HUES64 (cell line): ENCODE measurements at regions not wholly inside any gene's neighbourhood (a gene's known extent, or its start where the extent isn't known, plus 50 kb on each side); places are given as distances from the start of the nearest gene placed in this dataset.

Experiments used
- H3K27ac ChIP-seq: 2 replicates; pipeline ENCODE4 v1.7.0; 2013; ENCODE audit warnings: low read depth, low read length, inconsistent platforms
- H3K27me3 ChIP-seq: 2 replicates; pipeline ENCODE4 v1.6.1; 2013; ENCODE audit warnings: mild to moderate bottlenecking, low read length; ENCODE audit not compliant: insufficient read depth
- H3K36me3 ChIP-seq: 2 replicates; pipeline ENCODE4 v1.6.1; 2013; ENCODE audit warnings: mild to moderate bottlenecking, low read length; ENCODE audit not compliant: insufficient read depth
- H3K4me1 ChIP-seq: 2 replicates; pipeline ENCODE4 v1.6.1; 2013; ENCODE audit warnings: mild to moderate bottlenecking, low read length, moderate library complexity; ENCODE audit not compliant: insufficient read depth
- H3K4me3 ChIP-seq: 2 replicates; pipeline ENCODE4 v1.5.1; 2013; ENCODE audit warnings: mild to moderate bottlenecking, low read length, moderate library complexity
- H3K9ac ChIP-seq: 2 replicates; pipeline ENCODE4 v1.6.1; 2013; ENCODE audit warnings: mild to moderate bottlenecking, low read depth, low read length
- H3K9me3 ChIP-seq: 2 replicates; pipeline ENCODE4 v1.6.1; 2013; ENCODE audit warnings: low read depth, low read length; ENCODE audit not compliant: insufficient read depth
- WGBS: fragments of 150-250, 120-280 bp; methylation state at CpG from one replicate; pipeline ENCODE4 v1.1.7; 2013; ENCODE audit warnings: missing lambda C conversion rate; 5-methylcytosine and 5-hydroxymethylcytosine counted together

GRCh38 chr2:163800951-163801381, 65.2 kb upstream of the FIGN start:
- H3K27me3 ChIP-seq, result no peaks in the 10 kb centered on the region
- no peak overlapping the region for H3K9ac ChIP-seq
- no peaks in the 10 kb centered on the region for H3K9me3 ChIP-seq
- H3K4me1 ChIP-seq, result peaks cover 17% of the 10 kb centered on the region; the same call in 1 of the 2 replicates
- no peak overlapping the region for H3K4me3 ChIP-seq
- 0 out of 2 replicates have a peak overlapping the region, but pooled peaks have one; percentile 6 for H3K27ac ChIP-seq
- H3K36me3 ChIP-seq, result no peaks in the 10 kb centered on the region
- 68% methylated on average over 3 of the region's 3 CpGs for WGBS

GRCh38 chr2:163799807-163800206, 64.0 kb upstream of the FIGN start:
- Histone ChIP-seq H3K27me3 (no peaks in the 10 kb centered on the region), H3K9ac (no peak overlapping the region), H3K4me3 (no peak overlapping the region), H3K4me1 (peaks cover 17% of the 10 kb centered on the region; the same call in 1 of the 2 replicates), H3K27ac (no peak overlapping the region), H3K36me3 (no peaks in the 10 kb centered on the region), H3K9me3 (no peaks in the 10 kb centered on the region)
- WGBS, result 93% methylated on average over 2 of the region's 2 CpGs

- H3K36me3 ChIP-seq, result no peaks in the 10 kb centered on the region
- no peaks in the 10 kb centered on the region for H3K9me3 ChIP-seq
- H3K4me1 ChIP-seq, result peaks cover 4% of the 10 kb centered on the region; the same call in 1 of the 2 replicates
- H3K27ac ChIP-seq, result no peak overlapping the region
- H3K4me3 ChIP-seq, result no peak overlapping the region
- no peak overlapping the region for H3K9ac ChIP-seq
- H3K27me3 ChIP-seq, result no peaks in the 10 kb centered on the region
These were observed 58.8 kb upstream of the FIGN start for GRCh38 chr2:163794635-163795034.
